ENCODE measurements at regions not wholly inside any gene's neighbourhood (a gene's known extent, or its start where the extent isn't known, plus 50 kb on each side); places are given as distances from the start of the nearest gene placed in this dataset.

DNA sequence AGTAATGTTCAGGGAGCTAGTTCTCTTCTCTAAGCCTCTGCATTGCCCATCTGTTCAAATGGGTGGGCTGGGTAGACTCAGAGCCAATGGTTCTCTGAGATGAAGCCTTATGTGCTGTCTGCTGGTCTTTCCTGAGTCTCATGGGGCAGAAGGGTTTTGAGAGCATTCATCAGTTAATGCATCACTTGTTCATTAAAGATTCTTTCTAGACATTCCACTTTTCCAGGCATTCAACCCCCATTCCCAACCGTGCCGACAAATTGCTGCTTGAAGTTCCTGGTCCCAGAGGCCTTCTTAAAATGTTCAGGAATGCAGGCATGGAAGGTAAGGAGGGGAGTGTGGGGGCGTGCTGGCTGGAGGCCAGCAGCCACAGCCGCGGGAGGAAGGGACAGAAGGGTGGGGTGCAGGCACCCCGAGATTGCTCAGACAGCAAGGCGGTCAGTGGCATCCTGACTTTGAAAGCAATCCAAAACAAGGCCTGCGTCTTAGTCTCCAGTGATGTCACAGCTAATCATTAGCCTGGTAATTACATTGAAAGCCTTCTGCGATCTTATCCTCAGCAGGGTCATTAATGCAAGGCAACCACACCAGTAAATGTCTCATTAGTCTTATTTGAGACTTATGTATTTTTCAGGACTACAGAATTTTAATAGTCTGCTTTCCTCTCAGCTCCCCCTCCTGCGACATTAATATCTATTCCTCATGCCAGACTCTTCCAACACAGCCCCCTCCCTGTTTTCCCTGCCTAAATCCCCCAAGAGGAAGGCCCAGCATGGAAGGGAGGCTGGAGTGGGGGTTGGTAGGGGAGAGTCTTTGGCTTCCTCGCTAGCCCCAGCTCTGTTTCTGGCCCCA lies 328.8 kb downstream of the MIAT start:
- Histone ChIP-seq H3K4me1 (ENCODE audit: insufficient read depth, low read length) (peaks cover 10% of the 10 kb centered on the region), H3K36me3 (ENCODE audit: insufficient read depth, low read length) (no peaks in the 10 kb centered on the region), H3K9ac (ENCODE audit: low read depth, low read length) (no peak overlapping the region), H3K9me3 (ENCODE audit: control insufficient read depth, insufficient read depth, low read length) (no peaks in the 10 kb centered on the region)

DNA sequence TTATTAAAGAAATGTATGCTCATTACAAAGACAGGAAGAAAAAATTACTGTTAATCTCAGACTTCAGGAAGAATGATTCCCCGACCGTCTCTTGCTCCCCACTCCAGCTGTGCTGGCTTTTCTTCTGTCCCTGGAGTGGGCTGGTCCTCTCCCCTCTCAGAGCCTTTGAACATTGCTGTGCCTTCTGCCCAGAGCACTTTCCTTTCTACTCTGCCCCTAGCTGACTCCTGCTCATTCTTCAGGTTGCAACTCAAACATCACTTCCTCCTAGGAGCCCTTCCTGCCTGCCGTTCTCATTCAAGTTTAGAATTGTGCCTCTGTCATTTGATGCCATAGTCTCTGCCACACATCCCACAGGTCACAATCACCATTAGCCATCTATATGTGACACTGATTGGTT lies 329.5 kb downstream of the MIAT start:
- no peak overlapping the region for H3K9ac ChIP-seq (ENCODE audit: low read depth, low read length)

DNA sequence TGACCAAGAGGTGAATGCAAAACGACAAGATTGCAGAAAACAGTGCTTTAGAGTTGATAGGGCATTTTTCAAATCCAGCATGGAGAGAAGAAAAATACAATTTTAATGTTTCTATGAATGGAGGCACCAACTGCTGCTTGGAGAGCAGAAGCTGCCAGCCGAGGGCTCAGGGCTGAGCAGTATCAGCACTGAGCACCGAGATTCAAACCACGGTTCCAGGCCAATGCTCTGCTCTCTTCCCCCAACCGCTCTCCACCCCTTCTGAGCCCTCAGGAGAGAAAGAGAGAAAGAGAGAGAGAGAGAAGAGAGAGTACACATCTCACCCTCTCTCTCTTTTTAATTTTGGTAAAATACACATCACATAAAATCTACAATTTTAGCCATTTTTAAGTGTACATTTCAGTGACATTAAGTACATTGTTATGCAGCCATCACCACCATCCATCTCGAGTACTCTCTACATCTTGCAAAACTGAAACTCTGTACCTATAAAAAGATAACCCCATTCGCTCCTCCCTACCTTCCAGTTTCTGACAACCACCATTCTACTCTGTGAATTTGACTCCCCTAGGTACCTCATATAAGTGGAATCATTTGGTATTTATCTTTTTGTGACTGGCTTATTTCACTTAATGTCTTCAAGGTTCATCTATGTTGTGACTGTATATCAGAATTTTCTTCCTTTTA lies 333.3 kb downstream of the MIAT start:
- peaks cover 10% of the 10 kb centered on the region for H3K4me1 ChIP-seq (ENCODE audit: insufficient read depth, low read length)
- no peaks in the 10 kb centered on the region for H3K36me3 ChIP-seq (ENCODE audit: insufficient read depth, low read length)
- H3K9me3 ChIP-seq (ENCODE audit: control insufficient read depth, insufficient read depth, low read length), result no peaks in the 10 kb centered on the region
- H3K9ac ChIP-seq (ENCODE audit: low read depth, low read length), result no peak overlapping the region

More for the DNA sequence above, 329.5 kb downstream of the MIAT start:
- Histone ChIP-seq H3K9me3 (ENCODE audit: control insufficient read depth, insufficient read depth, low read length) (no peaks in the 10 kb centered on the region), H3K36me3 (ENCODE audit: insufficient read depth, low read length) (no peaks in the 10 kb centered on the region), H3K4me1 (ENCODE audit: insufficient read depth, low read length) (peaks cover 10% of the 10 kb centered on the region)

DNA sequence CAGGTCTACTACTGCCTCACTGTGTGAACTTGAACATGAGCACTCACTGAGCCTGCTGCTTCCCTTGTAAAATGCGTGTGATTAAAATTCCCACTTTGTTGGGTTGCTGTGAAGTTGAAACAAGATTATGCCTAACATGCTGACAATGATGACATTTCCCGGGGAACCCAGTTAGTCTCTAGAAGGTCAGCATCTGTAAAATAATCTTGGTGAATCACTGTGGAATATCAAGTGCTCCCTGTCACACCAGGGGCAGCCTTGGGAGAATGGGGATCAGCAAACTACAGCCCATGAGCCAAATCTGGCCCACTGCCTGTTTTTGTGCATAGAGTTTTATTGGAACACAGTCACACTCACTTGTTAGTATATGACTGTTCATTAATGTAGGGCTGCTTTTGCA lies 335.2 kb downstream of the MIAT start:
- Histone ChIP-seq H3K36me3 (ENCODE audit: insufficient read depth, low read length) (no peaks in the 10 kb centered on the region), H3K4me1 (ENCODE audit: insufficient read depth, low read length) (no peaks in the 10 kb centered on the region), H3K9ac (ENCODE audit: low read depth, low read length) (no peak overlapping the region), H3K9me3 (ENCODE audit: control insufficient read depth, insufficient read depth, low read length) (no peaks in the 10 kb centered on the region)

DNA sequence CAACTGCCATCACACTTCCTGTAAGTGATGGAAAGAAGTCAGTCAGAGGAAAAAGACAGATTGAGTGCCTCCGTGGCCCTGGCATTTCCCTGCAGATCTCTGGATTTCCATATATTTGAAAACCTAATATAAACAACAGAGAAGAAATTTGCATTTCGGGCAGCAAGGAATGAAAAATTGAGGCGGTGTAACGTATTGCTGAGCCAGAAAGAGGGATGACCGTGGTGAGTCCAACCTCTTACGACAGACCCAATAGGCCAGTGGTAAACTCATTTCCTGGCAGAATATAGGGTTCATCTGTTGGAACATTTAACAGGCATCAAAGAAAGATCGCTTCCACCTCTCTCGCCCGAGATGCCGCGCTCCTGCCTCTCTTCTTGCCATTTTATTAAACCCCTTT lies 336.5 kb downstream of the MIAT start:
- no peaks in the 10 kb centered on the region for H3K4me1 ChIP-seq (ENCODE audit: insufficient read depth, low read length)
- H3K9me3 ChIP-seq (ENCODE audit: control insufficient read depth, insufficient read depth, low read length), result no peaks in the 10 kb centered on the region
- H3K9ac ChIP-seq (ENCODE audit: low read depth, low read length), result no peak overlapping the region
- no peaks in the 10 kb centered on the region for H3K36me3 ChIP-seq (ENCODE audit: insufficient read depth, low read length)

DNA sequence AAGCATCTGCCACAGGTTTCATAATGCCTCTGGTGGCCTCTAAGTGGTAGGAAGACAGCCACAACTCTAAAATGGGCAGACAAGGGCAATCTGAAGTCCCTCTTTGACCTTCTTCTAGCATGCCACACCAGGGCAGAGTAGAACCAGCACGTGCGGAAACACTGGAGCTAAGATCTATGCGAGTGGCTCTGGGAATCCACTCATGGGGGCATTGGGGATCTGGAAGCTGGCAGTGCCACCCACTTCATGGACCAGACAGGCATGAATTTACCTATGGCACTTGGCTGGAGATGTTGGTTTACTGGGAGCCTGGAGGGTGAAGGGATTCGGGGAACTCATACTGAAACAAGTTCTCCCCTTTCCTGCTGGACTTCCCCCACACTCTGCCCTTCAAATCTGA lies 337.4 kb downstream of the MIAT start:
- no peaks in the 10 kb centered on the region for H3K4me1 ChIP-seq (ENCODE audit: insufficient read depth, low read length)
- H3K9me3 ChIP-seq (ENCODE audit: control insufficient read depth, insufficient read depth, low read length), result no peaks in the 10 kb centered on the region
- H3K9ac ChIP-seq (ENCODE audit: low read depth, low read length), result no peak overlapping the region
- no peaks in the 10 kb centered on the region for H3K36me3 ChIP-seq (ENCODE audit: insufficient read depth, low read length)

DNA sequence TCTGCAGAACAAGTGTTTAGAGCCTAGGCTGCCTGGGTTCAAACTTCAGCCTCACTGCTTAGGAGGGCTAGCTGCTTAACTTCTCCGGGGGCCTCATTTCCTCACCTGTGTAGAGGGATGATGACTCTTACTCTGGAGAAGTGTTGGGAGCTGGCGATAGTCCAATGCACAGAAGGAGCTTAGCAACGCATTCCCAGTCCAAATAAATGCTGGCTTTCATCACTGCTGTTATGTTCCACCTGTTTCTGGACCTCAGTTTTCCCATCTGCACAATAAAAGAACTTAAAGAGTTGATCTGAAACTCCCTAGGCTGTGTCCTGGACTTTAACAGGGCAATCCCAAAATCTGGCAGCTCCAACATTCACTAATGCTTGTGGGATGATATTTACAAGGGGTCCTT lies 337.8 kb downstream of the MIAT start:
- H3K36me3 ChIP-seq (ENCODE audit: insufficient read depth, low read length), result no peaks in the 10 kb centered on the region
- H3K4me1 ChIP-seq (ENCODE audit: insufficient read depth, low read length), result no peaks in the 10 kb centered on the region
- no peaks in the 10 kb centered on the region for H3K9me3 ChIP-seq (ENCODE audit: control insufficient read depth, insufficient read depth, low read length)
- H3K9ac ChIP-seq (ENCODE audit: low read depth, low read length), result no peak overlapping the region

DNA sequence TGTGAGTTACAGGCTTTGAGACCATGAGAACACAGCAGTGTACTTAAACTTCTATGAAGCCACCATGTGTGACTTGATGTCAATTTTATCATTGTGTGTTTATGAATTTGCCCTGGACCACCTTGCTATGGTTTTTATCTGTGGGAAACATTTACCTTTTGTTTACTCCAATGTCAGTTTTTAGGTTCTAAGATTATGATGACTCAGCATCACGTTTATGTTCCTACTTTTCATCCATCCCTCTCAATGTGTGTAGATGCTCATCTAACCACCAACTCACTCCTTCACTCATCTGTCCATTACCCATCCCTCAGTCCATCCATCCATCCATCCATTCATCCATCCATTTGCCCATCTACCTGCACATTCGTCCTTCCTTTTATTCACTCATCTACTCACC lies 338.8 kb downstream of the MIAT start:
- no peaks in the 10 kb centered on the region for H3K36me3 ChIP-seq (ENCODE audit: insufficient read depth, low read length)
- H3K9me3 ChIP-seq (ENCODE audit: control insufficient read depth, insufficient read depth, low read length), result no peaks in the 10 kb centered on the region
- no peak overlapping the region for H3K9ac ChIP-seq (ENCODE audit: low read depth, low read length)
- no peaks in the 10 kb centered on the region for H3K4me1 ChIP-seq (ENCODE audit: insufficient read depth, low read length)

DNA sequence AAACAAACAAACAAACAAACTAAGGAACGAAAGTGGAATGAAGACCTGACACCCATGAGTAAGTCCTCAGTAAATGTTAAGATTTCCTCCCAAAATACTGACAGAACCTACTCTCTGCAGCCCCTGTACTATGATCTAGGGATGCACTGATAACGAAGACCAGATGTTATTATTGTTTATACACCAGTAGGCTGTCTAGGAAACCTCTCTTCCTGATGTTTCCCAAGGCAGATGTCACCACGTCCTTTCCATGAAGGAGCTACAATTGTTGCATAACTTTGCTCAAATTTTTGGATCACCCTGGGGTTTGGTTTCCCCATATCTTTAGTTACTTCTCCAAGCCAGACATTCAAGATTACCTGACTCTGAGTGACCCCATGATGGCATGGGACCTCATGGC lies 340.7 kb downstream of the MIAT start:
- 0 out of 2 replicates have a peak, but pooled peaks cover 3% of the 10 kb centered on the region for H3K4me1 ChIP-seq (ENCODE audit: insufficient read depth, low read length)
- no peaks in the 10 kb centered on the region for H3K9me3 ChIP-seq (ENCODE audit: control insufficient read depth, insufficient read depth, low read length)
- no peak overlapping the region for H3K9ac ChIP-seq (ENCODE audit: low read depth, low read length)
- H3K36me3 ChIP-seq (ENCODE audit: insufficient read depth, low read length), result no peaks in the 10 kb centered on the region

DNA sequence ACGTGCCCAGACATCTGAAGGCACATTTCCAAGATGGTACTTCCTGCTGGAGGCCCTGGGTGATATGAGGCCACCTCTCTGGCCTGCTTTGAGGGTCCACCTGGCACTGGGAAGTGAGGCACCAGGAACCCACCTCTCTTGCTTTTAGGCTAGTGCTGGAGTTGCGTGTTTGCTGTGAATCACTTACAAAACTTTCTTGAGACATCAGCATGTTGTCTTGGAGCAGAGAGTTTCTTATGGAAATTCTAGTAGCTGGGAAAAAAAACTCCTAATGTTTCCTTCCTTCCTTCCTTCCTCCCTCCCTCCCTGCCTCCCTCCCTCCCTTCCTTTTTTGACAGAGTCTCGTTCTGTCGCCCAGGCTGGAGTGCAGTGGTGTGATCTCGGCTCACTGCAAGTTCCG lies 341.3 kb downstream of the MIAT start:
- Histone ChIP-seq H3K9ac (ENCODE audit: low read depth, low read length) (no peak overlapping the region), H3K9me3 (ENCODE audit: control insufficient read depth, insufficient read depth, low read length) (no peaks in the 10 kb centered on the region), H3K4me1 (ENCODE audit: insufficient read depth, low read length) (0 out of 2 replicates have a peak, but pooled peaks cover 3% of the 10 kb centered on the region), H3K36me3 (ENCODE audit: insufficient read depth, low read length) (no peaks in the 10 kb centered on the region)

DNA sequence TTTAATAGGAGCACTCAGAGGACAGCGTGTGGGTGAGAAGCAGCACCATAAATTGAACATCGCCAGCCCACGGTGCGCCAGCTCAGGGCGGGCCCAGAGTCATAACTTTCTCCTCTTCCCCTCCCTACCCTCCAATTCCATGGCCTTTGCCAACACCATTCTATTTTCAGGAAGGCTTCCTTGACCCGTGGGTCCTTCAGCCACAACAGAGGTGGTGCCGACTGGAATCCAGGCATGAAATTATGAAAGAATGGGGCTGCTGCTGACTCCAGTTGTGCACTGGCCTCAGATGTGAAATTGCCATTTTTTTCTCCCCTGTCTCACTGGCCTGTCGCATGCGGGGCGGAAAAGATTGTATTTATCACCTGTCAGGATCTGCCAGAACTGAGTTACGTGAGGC lies 345.9 kb downstream of the MIAT start:
- H3K9ac ChIP-seq (ENCODE audit: low read depth, low read length), result no peak overlapping the region
- no peaks in the 10 kb centered on the region for H3K9me3 ChIP-seq (ENCODE audit: control insufficient read depth, insufficient read depth, low read length)
- no peaks in the 10 kb centered on the region for H3K36me3 ChIP-seq (ENCODE audit: insufficient read depth, low read length)
- H3K4me1 ChIP-seq (ENCODE audit: insufficient read depth, low read length), result peaks cover 5% of the 10 kb centered on the region; the same call in 1 of the 2 replicates

DNA sequence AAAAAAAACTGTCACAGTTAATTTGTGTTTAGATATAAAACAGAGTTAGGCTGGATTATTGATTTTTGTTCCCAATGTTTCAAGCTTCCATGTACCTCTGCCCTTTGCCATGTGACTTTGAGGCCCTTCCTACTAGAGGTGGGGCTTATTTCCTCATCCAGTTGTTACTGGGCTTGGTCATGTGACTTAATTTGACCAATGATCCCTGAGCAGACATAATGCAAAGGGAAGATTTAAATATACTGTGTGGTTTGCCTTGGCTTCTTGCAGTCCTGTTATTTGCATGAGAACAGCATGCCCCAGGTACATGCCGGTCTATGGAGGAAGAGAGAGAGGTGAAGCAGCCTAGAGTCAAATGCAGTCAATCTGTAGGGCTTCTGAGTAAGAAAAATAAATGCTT lies 347.0 kb downstream of the MIAT start:
- Histone ChIP-seq H3K4me1 (ENCODE audit: insufficient read depth, low read length) (peaks cover 5% of the 10 kb centered on the region; the same call in 1 of the 2 replicates), H3K9me3 (ENCODE audit: control insufficient read depth, insufficient read depth, low read length) (no peaks in the 10 kb centered on the region), H3K36me3 (ENCODE audit: insufficient read depth, low read length) (no peaks in the 10 kb centered on the region), H3K9ac (ENCODE audit: low read depth, low read length) (no peak overlapping the region)

DNA sequence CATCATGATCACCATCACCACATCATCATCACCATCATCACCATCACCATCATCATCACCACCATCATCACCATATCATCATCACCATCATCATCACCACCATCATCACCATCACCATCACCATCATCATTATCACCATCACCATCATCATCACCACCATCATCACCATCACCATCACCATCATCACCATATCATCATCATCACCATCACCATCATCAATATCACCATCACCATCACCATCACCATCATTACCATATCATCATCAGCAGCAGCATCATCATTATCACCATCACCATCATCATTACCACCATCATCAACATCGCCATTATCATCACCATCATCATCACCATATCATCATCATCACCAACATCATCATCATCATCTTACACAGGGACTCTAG lies 351.1 kb downstream of the MIAT start:
- Histone ChIP-seq H3K4me1 (ENCODE audit: insufficient read depth, low read length) (peaks cover 3% of the 10 kb centered on the region; the same call in 1 of the 2 replicates), H3K36me3 (ENCODE audit: insufficient read depth, low read length) (no peaks in the 10 kb centered on the region), H3K9ac (ENCODE audit: low read depth, low read length) (no peak overlapping the region)

DNA sequence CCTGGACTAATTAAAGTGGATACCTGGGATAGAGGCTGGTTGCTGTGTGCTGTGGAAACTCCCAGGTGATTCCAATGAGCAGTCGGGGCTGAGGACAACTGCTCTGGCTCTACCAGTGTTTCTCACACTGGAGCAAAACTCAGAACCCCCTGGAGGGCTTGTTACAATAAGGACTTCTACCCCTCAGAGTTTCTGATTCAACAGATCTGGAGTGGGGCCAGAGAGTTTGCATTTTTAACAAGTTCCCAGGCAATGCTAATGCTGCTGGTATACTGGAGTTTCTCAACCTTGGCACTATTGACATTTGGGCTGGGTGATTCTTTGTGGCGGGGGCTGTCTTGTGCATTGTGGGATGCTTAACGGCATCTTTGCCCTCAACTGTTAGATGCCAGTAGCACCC lies 353.7 kb downstream of the MIAT start:
- Histone ChIP-seq H3K9ac (ENCODE audit: low read depth, low read length) (no peak overlapping the region), H3K9me3 (ENCODE audit: control insufficient read depth, insufficient read depth, low read length) (no peaks in the 10 kb centered on the region), H3K36me3 (ENCODE audit: insufficient read depth, low read length) (no peaks in the 10 kb centered on the region), H3K4me1 (ENCODE audit: insufficient read depth, low read length) (no peaks in the 10 kb centered on the region)

More for the DNA sequence above, 351.1 kb downstream of the MIAT start:
- no peaks in the 10 kb centered on the region for H3K9me3 ChIP-seq (ENCODE audit: control insufficient read depth, insufficient read depth, low read length)

DNA sequence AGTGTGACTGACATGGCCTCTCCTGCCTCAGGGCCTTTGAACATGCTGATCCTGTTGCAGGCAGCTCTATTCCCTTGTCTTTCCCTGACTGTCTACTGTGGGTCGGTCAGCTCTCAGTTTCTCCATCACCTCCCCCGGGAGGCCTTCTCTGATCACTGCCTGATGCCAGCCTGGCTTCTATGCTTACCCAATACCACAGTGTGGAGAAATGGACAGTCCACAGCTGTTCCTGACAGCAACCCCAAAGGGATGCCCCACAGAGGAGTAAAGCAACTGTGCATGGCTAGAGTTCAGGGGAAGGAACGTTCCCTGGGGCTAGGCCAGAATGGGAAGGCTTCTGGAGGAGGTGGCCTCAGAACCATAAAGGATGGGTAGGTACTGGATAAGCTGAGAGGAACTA lies 354.3 kb downstream of the MIAT start:
- no peaks in the 10 kb centered on the region for H3K4me1 ChIP-seq (ENCODE audit: insufficient read depth, low read length)
- no peaks in the 10 kb centered on the region for H3K9me3 ChIP-seq (ENCODE audit: control insufficient read depth, insufficient read depth, low read length)
- no peaks in the 10 kb centered on the region for H3K36me3 ChIP-seq (ENCODE audit: insufficient read depth, low read length)
- H3K9ac ChIP-seq (ENCODE audit: low read depth, low read length), result no peak overlapping the region
